GM12874 (cell line): ENCODE measurements at regions not wholly inside any gene's neighbourhood (a gene's known extent, or its start where the extent isn't known, plus 50 kb on each side); places are given as distances from the start of the nearest gene placed in this dataset.

Source experiments
- TF ChIP-seq, protein P1 (sequence below): IDR thresholded peaks from 2 replicates; pipeline ENCODE4 v1.5.1; 2011; ENCODE audit warnings: low read depth, mild to moderate bottlenecking, control low read depth, low read length, moderate library complexity; ENCODE audit not compliant: insufficient read depth

DNA sequence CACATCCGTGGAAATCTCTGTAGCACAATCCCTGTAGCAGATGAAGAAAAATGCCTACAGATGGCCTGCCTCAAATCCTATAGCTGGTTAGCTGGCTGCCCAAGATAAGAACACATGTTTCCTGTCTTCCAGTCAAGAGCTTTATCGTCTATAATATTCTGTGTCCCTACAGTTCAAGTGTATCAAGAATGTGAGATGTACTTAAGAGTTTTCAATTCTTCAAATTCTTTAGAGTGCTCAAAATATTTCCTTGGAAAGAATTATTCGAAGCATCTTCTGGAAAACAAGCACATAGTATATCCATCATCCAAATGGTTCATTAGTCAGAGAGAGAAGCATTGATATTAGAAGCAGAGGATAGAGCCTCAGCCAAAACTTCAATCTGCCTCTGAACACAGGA is 239.8 kb downstream of the COG6 start:
- TF ChIP-seq, protein P1, sequence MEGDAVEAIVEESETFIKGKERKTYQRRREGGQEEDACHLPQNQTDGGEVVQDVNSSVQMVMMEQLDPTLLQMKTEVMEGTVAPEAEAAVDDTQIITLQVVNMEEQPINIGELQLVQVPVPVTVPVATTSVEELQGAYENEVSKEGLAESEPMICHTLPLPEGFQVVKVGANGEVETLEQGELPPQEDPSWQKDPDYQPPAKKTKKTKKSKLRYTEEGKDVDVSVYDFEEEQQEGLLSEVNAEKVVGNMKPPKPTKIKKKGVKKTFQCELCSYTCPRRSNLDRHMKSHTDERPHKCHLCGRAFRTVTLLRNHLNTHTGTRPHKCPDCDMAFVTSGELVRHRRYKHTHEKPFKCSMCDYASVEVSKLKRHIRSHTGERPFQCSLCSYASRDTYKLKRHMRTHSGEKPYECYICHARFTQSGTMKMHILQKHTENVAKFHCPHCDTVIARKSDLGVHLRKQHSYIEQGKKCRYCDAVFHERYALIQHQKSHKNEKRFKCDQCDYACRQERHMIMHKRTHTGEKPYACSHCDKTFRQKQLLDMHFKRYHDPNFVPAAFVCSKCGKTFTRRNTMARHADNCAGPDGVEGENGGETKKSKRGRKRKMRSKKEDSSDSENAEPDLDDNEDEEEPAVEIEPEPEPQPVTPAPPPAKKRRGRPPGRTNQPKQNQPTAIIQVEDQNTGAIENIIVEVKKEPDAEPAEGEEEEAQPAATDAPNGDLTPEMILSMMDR: no peak

DNA sequence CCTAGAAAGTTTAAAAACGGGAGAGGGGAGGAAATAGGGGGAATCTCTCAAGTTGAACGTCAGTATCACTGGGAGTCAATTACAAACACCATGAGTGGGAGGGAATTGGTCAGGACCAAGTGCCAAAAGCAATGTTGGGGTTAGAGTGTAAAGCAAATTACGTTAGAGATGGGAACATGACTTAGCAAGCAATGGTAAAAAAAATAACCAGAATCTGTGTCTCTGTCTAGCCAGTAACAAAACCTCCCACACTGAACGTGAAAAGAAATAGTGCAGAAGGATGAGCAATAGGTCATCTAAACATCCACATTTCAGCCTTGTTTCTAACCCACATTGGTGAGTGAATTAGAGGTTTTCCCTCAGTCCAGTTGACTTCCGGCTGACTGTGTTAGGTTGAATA is 242.2 kb downstream of the COG6 start:
- TF ChIP-seq, protein P1: no peak

DNA sequence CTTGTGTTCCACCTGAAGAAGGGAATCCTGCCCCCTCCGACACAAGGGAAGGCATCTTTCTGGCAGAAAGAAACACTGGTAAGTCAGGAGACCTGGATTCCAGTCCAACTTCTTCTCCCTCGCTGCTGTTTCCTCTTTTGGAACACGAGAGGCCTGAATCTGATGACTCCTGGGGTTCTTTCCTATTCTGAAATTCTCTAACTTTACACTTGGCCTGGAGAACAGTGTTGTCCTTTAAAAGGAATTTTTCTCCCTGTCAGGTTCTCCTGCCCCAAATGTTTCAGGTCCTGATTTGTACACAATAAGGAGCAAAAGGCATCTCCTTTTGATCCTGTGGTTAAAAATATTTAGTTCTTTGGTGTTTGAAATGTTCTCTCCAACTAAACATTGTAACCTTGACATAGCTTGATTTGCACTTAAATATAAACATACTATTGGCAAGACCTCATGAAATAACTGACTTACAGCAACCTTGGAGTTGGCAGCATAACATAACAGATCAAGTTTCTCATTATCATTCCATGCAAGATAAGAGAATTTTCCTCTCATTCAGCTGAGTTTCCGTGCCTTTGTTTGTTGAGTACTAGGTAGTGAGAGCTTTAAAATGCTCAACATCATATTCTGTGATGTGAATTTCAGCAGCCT is 244.8 kb downstream of the COG6 start:
- TF ChIP-seq, protein P1: no peak

DNA sequence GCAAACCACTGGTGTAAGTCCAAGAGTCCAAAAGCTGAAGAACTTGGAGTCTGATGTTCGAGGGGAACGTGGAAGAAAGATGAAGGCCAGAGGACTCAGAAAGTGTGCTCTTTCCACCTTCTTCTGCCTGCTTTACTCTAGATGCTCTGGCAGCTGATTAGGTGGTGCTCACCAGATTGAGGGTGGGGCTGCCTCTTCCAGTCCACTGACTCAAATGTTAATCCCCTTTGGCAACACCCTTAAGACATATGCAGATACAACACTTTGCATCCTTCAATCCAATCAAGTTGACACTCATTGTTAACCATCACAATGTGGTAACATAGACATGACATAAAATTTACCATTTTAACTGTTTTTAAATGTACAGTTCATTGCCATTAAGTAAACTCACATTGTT is 249.5 kb downstream of the COG6 start:
- TF ChIP-seq, protein P1: no peak

DNA sequence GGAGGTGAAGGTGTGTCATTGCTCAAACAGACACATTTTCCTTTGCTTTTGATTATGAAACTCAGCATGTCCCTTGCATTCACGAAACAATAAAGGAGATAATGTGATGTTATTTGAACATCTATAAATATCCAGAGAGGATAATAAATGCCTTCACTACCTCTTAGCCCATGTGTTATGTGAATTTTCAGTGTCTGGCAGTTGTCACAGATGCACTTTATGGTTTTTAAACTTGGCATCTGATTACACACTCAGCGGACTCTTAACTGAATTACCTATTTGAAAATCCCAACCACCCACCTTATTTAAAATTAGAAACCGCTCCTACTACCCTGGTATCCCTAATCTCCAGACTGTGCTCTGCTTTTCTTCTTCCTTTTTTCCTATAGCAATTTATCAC is 254.2 kb downstream of the COG6 start:
- TF ChIP-seq, protein P1: no peak

DNA sequence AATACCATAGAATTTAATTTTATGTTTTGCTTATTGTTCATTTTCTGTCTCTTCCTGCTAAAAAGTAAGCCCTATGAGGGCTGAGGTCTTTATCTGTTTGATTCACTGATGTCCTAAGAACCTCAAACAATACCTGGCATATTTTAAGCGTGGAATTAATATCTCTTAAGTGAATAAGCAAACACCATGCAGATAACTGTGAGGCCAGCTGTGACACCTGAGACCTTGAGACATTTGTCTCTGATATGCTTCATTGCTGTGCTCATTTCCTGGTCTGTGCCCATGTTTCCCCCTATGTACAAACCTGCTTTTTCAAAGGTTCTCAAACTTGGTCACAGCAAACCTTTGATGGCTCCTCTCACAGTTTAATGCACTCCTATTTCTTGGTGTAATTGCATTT is 254.6 kb downstream of the COG6 start:
- TF ChIP-seq, protein P1: no peak

DNA sequence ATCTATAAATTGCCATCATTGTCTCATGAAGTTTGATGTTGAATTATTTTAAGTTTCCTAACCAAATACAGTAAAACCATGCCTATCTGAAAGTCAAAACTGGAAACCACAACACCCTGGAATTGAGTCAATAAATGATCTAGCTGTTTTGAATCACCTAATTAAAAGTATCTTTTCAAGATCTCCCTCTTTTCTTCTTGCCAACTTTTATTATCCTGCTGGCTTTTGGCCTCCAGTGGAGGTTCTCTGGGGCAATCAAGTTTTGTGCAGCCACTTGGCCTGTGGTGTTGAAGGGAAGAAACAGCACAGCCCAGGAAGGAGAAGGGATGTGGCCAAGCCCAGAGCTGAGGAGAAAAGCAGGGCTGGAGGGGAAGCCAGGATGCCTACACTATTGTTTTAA is 255.4 kb downstream of the COG6 start:
- TF ChIP-seq, protein P1: no peak
